Retinal pigment epithelial cell (primary cell): ENCODE measurements at regions not wholly inside any gene's neighbourhood (a gene's known extent, or its start where the extent isn't known, plus 50 kb on each side); places are given as distances from the start of the nearest gene placed in this dataset.

Experiments used
- DNase-seq: peaks from one replicate; pipeline ENCODE4 v3.0.0-alpha.2; 2010; ENCODE audit warnings: low read depth
- H3K4me3 ChIP-seq: 2 replicates; pipeline ENCODE4 v1.5.1; 2011; ENCODE audit warnings: mild to moderate bottlenecking, low read length, control low read depth, moderate library complexity
- CTCF ChIP-seq: conservative IDR thresholded peaks from 2 replicates; pipeline ENCODE4 v1.5.1; 2011; ENCODE audit warnings: low read depth, low read length, control low read depth, inconsistent platforms

DNA sequence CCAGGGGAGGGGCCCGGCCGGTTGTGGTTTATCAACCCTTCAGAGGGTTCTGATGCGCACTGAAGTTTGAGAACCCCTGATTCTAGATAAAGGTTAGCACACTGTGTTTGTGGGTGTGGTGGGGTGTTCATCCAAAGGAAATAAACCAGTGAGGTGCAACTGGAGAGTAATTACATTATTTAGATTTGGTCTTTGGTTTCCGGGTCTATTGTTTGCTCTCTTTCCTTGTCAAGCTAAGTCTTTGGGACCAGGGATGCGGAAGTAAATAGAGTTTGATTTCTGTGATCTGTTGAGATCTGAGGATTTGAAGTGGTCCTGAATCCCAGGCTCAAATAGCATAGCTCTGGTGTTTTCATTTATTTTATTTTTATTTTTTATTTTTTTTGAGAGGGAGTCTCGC, 50.5 kb upstream of the CLMP start:
- no peak overlapping the region for H3K4me3 ChIP-seq
- TF ChIP-seq CTCF = no peak
- no peak for DNase-seq
